Liver (tissue), 3 donors: ENCODE measurements at regions not wholly inside any gene's neighbourhood (a gene's known extent, or its start where the extent isn't known, plus 50 kb on each side); places are given as distances from the start of the nearest gene placed in this dataset.

Source experiments
- ATF3 ChIP-seq: IDR thresholded peaks from 2 replicates; pipeline ENCODE4 v1.6.1; 2016; ENCODE audit warnings: antibody characterized with exemption
- CTCF ChIP-seq: fragments of 150-350 bp; IDR thresholded peaks from 2 replicates; pipeline ENCODE4 v1.5.1; 2017; ENCODE audit warnings: improper control_type of control experiment, low read depth, low read length; ENCODE audit not compliant: missing input control
- EGR1 ChIP-seq, 2 donors: IDR thresholded peaks; 2 replicates each; pipeline ENCODE4 v1.6.1; 2016 to 2018; ENCODE audit warnings: antibody characterized with exemption in 2 of 2, low read depth in 2 of 2
- FOXA1 ChIP-seq: IDR thresholded peaks from 2 replicates; pipeline ENCODE4 v1.6.1; 2016; ENCODE audit warnings: antibody characterized with exemption
- GABPA ChIP-seq, 2 donors: IDR thresholded peaks in 1 of 2; conservative IDR thresholded peaks in 1 of 2; 2 replicates each; pipeline ENCODE4 v1.6.1; 2016; ENCODE audit warnings: antibody characterized with exemption in 2 of 2, mild to moderate bottlenecking in 1 of 2, moderate library complexity in 1 of 2
- HNF4G ChIP-seq: IDR thresholded peaks from 2 replicates; pipeline ENCODE4 v1.6.1; 2016; ENCODE audit warnings: antibody characterized with exemption
- JUND ChIP-seq, 2 donors: IDR thresholded peaks; 2 replicates each; pipeline ENCODE4 v1.6.1; 2016; ENCODE audit warnings: antibody characterized with exemption in 2 of 2
- MAX ChIP-seq: IDR thresholded peaks from 2 replicates; pipeline ENCODE4 v1.6.1; 2016; ENCODE audit warnings: antibody characterized with exemption
- RAD21 ChIP-seq, 2 donors: IDR thresholded peaks; 2 replicates each; pipeline ENCODE4 v1.6.1; 2016; ENCODE audit warnings: antibody characterized with exemption in 2 of 2, mild to moderate bottlenecking in 2 of 2
- REST ChIP-seq: IDR thresholded peaks from 2 replicates; pipeline ENCODE4 v1.6.1; 2016; ENCODE audit warnings: antibody characterized with exemption, mild to moderate bottlenecking
- RXRA ChIP-seq, 2 donors: IDR thresholded peaks; 2 replicates each; pipeline ENCODE4 v1.6.1; 2017 to 2018; ENCODE audit warnings: antibody characterized with exemption in 2 of 2, mild to moderate bottlenecking in 1 of 2
- SP1 ChIP-seq: IDR thresholded peaks from 2 replicates; pipeline ENCODE4 v1.6.1; 2018; ENCODE audit warnings: antibody characterized with exemption, mild to moderate bottlenecking
- TAF1 ChIP-seq: conservative IDR thresholded peaks from 2 replicates; pipeline ENCODE4 v1.6.1; 2016; ENCODE audit warnings: antibody characterized with exemption, mild to moderate bottlenecking
- YY1 ChIP-seq: IDR thresholded peaks from 2 replicates; pipeline ENCODE4 v1.6.1; 2016; ENCODE audit warnings: antibody characterized with exemption, mild to moderate bottlenecking
- donor health status: healthy.
- donor health status: healthy.

DNA sequence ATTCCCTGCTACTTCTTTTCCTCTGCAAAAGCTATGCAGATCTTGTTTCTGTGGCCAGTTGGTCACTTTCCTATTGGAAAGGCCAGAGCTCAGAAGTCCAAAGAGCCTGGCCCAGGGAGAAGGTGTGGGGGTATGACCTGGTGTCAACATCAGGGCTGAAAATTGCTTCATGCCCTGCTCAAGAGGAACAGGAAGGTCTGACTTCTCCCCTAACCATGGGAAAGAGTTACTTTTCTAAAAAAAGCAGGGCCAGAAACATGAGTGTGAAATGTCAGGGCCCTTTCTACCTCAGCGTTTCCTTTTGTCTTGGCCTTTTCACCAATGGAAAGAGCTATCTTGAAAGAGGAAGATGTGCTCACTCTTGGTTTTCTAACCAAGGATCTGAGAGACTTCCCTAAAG is 117.4 kb downstream of the MAFB start:
- TF ChIP-seq CTCF: no peak
- TF ChIP-seq REST: peak; percentile 40
- TF ChIP-seq RAD21 (IDR thresholded peaks at IDR 0.05): peak; percentile 51 to 63
- peak; percentile 29 for TF ChIP-seq YY1
- no peak for TF ChIP-seq FOXA1
- TF ChIP-seq TAF1: no peak
- peak; percentile 61 for TF ChIP-seq MAX
- no peak for TF ChIP-seq GABPA (IDR thresholded peaks at IDR 0.05 in 1 of 2, conservative IDR thresholded peaks at IDR 0.05 in 1 of 2)
- TF ChIP-seq SP1: peak; percentile 87
- peak; percentile 27 to 71 for TF ChIP-seq JUND (IDR thresholded peaks at IDR 0.05)
- TF ChIP-seq HNF4G: peak; percentile 85
- TF ChIP-seq EGR1 (IDR thresholded peaks at IDR 0.05; ENCODE audit: low read depth in 2 of 2): peak in 1 of 2 donors; percentile 20
- TF ChIP-seq RXRA (IDR thresholded peaks at IDR 0.05): peak; percentile 74 to 86
- TF ChIP-seq ATF3: peak; percentile 45
